ENCODE measurements at regions not wholly inside any gene's neighbourhood (a gene's known extent, or its start where the extent isn't known, plus 50 kb on each side); places are given as distances from the start of the nearest gene placed in this dataset.

DNA sequence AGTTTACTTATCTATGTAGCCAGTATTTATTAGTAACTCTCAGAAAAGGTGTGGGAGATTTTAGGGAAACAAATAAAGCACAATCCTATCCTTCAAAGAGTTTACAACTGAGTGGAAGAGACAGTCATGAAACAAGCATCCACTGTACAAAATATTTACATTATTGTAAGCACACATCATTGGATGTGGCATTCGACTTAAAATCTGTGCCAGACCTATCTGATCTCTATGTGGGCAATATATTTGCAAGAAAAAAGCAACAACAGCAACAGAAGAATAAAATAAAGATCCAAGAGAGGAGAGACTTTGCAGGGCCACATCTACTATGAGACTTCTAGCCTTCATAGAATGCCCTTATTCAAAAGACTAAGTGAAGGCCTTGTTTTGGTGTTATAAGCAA lies 882.1 kb upstream of the PIK3C3 start:
- TF ChIP-seq, protein P1, sequence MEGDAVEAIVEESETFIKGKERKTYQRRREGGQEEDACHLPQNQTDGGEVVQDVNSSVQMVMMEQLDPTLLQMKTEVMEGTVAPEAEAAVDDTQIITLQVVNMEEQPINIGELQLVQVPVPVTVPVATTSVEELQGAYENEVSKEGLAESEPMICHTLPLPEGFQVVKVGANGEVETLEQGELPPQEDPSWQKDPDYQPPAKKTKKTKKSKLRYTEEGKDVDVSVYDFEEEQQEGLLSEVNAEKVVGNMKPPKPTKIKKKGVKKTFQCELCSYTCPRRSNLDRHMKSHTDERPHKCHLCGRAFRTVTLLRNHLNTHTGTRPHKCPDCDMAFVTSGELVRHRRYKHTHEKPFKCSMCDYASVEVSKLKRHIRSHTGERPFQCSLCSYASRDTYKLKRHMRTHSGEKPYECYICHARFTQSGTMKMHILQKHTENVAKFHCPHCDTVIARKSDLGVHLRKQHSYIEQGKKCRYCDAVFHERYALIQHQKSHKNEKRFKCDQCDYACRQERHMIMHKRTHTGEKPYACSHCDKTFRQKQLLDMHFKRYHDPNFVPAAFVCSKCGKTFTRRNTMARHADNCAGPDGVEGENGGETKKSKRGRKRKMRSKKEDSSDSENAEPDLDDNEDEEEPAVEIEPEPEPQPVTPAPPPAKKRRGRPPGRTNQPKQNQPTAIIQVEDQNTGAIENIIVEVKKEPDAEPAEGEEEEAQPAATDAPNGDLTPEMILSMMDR (IDR thresholded peaks at IDR 0.05; ENCODE audit: extremely low read depth, insufficient read depth, missing control alignments): no peak
- no peak for DNase-seq (ENCODE audit: low spot score)
- in situ Hi-C loops (cut with MboI; ENCODE audit: low pct_unique_long_range_greater_than_20kb, low sequenced_read_pairs, unreplicated experiment): no loop called here

GRCh38 chr18:41071826-41072225 lies 883.2 kb upstream of the PIK3C3 start:
- TF ChIP-seq, protein P1 (IDR thresholded peaks at IDR 0.05; ENCODE audit: extremely low read depth, insufficient read depth, missing control alignments): no peak
- in situ Hi-C loops (cut with MboI; ENCODE audit: low pct_unique_long_range_greater_than_20kb, low sequenced_read_pairs, unreplicated experiment): no loop called here

GRCh38 chr18:41069167-41069566 lies 885.9 kb upstream of the PIK3C3 start:
- in situ Hi-C loops (cut with MboI; ENCODE audit: low pct_unique_long_range_greater_than_20kb, low sequenced_read_pairs, unreplicated experiment): no loop called here
- no peak for DNase-seq (ENCODE audit: low spot score)
- TF ChIP-seq, protein P1 (IDR thresholded peaks at IDR 0.05; ENCODE audit: extremely low read depth, insufficient read depth, missing control alignments): no peak

More at GRCh38 chr18:41071826-41072225, 883.2 kb upstream of the PIK3C3 start:
- DNase-seq (ENCODE audit: low spot score): no peak

DNA sequence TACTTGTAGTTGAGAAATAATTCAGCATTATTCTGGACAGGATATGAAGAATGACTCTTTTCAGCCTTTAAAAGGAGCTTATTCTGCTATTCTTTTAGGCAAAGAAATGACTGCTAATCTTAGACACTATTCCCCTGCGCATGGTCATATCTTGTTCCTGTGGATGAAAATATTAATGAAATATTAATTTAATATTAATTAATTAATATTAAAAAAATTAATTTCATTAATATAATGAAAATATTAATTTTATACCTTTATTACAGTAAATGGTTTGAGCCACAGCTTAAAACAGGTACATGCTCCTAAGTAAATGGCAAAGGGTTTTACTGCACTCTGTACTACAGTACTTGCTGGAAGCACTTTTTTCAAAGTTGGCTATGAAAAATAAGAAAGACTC lies 890.1 kb upstream of the PIK3C3 start:
- DNase-seq (ENCODE audit: low spot score): no peak
- in situ Hi-C loops (cut with MboI; ENCODE audit: low pct_unique_long_range_greater_than_20kb, low sequenced_read_pairs, unreplicated experiment): no loop called here
- TF ChIP-seq, protein P1 (IDR thresholded peaks at IDR 0.05; ENCODE audit: extremely low read depth, insufficient read depth, missing control alignments): no peak

DNA sequence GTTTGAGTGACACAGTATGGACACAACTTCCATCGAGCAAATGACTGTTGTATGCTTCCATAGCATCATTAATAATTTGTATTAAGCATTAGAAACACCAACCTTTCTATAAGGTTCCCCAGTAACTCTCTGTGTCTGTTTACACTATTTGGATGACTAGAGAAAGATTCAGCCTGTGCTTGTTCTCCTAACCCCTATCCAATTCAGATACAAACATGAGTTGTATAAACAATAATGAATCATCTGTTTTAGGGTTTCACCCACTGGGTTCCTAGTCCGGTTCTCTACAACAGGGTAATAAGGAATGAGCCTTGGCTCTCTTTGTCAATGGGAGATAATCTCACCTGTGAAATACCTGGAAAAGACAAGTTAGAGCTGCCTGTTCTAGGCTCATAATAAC lies 894.1 kb upstream of the PIK3C3 start:
- no peak for DNase-seq (ENCODE audit: low spot score)
- in situ Hi-C loops (cut with MboI; ENCODE audit: low pct_unique_long_range_greater_than_20kb, low sequenced_read_pairs, unreplicated experiment): no loop called here
- TF ChIP-seq, protein P1 (IDR thresholded peaks at IDR 0.05; ENCODE audit: extremely low read depth, insufficient read depth, missing control alignments): no peak

- TF ChIP-seq, protein P1 (IDR thresholded peaks at IDR 0.05; ENCODE audit: extremely low read depth, insufficient read depth, missing control alignments): no peak
- no peak for DNase-seq (ENCODE audit: low spot score)
- in situ Hi-C loops (cut with MboI; ENCODE audit: low pct_unique_long_range_greater_than_20kb, low sequenced_read_pairs, unreplicated experiment): no loop called here
Measured at GRCh38 chr18:41059126-41059415, 896.0 kb upstream of the PIK3C3 start.
